DOHH2 (cell line): ENCODE measurements at regions not wholly inside any gene's neighbourhood (a gene's known extent, or its start where the extent isn't known, plus 50 kb on each side); places are given as distances from the start of the nearest gene placed in this dataset.

ENCODE experiments used
- H3F3A ChIP-seq: fragments of 200-600 bp; sonication (generic), shearing (Covaris generic); 2 replicates; pipeline ENCODE4 v1.6.0; 2016; ENCODE audit warnings: antibody characterized with exemption, mild to moderate bottlenecking; ENCODE audit not compliant: control insufficient read depth, insufficient read depth
- H3K27ac ChIP-seq: fragments of 200-600 bp; sonication (generic); 2 replicates; pipeline ENCODE4 v1.5.1; 2014; ENCODE audit warnings: low read depth, mild to moderate bottlenecking, low read length, moderate library complexity
- H3K27me3 ChIP-seq: fragments of 200-600 bp; sonication (generic); 2 replicates; pipeline ENCODE4 v1.6.1; 2014; ENCODE audit warnings: mild to moderate bottlenecking, low read length, mixed read lengths; ENCODE audit not compliant: control insufficient read depth
- H3K36me3 ChIP-seq: fragments of 200-600 bp; sonication (generic); 2 replicates; pipeline ENCODE4 v1.6.1; 2014; ENCODE audit warnings: mild to moderate bottlenecking, low read length, moderate library complexity, mixed read lengths; ENCODE audit not compliant: control insufficient read depth
- H3K4me1 ChIP-seq: fragments of 200-600 bp; sonication (generic); 2 replicates; pipeline ENCODE4 v1.6.1; 2014; ENCODE audit warnings: mild to moderate bottlenecking, low read length, mixed read lengths; ENCODE audit not compliant: control insufficient read depth
- H3K4me2 ChIP-seq: fragments of 200-600 bp; sonication (generic); 2 replicates; pipeline ENCODE4 v1.6.0; 2014; ENCODE audit warnings: mild to moderate bottlenecking, low read length, moderate library complexity
- H3K4me3 ChIP-seq: fragments of 200-600 bp; sonication (generic); 2 replicates; pipeline ENCODE4 v1.5.1; 2014; ENCODE audit warnings: mild to moderate bottlenecking, low read length, mixed read lengths
- H3K79me2 ChIP-seq: fragments of 200-600 bp; sonication (generic); 2 replicates; pipeline ENCODE4 v1.6.1; 2014; ENCODE audit warnings: mild to moderate bottlenecking, low read length, mixed read lengths; ENCODE audit not compliant: control insufficient read depth
- H3K9me2 ChIP-seq: fragments of 200-600 bp; sonication (generic); replicated peaks from 2 replicates; pipeline ENCODE4 v1.6.1; 2014; ENCODE audit warnings: mild to moderate bottlenecking, low read length, mixed read lengths; ENCODE audit not compliant: control insufficient read depth
- H3K9me3 ChIP-seq: fragments of 200-600 bp; sonication (generic); 2 replicates; pipeline ENCODE4 v1.6.1; 2014; ENCODE audit warnings: antibody characterized with exemption, low read length, mixed read lengths; ENCODE audit not compliant: control insufficient read depth, insufficient read depth
- H4K20me1 ChIP-seq: fragments of 200-600 bp; sonication (generic); 2 replicates; pipeline ENCODE4 v1.6.0; 2014; ENCODE audit warnings: low read depth, mild to moderate bottlenecking, antibody characterized with exemption, low read length, moderate library complexity; ENCODE audit not compliant: control insufficient read depth, insufficient read depth
- EZH2phosphoT487 ChIP-seq: fragments of 200-600 bp; sonication (generic); IDR thresholded peaks from 2 replicates; pipeline ENCODE4 v1.6.1; 2017; ENCODE audit warnings: borderline replicate concordance, mild to moderate bottlenecking, antibody characterized with exemption, low read length, moderate library complexity, mixed read lengths
- TF ChIP-seq, protein P1 (sequence below): fragments of 200-600 bp; sonication (generic); IDR thresholded peaks from one replicate; pipeline ENCODE4 v1.5.1; 2014; ENCODE audit warnings: antibody characterized with exemption, mild to moderate bottlenecking, low read depth, low read length; ENCODE audit not compliant: poor library complexity, severe bottlenecking

DNA sequence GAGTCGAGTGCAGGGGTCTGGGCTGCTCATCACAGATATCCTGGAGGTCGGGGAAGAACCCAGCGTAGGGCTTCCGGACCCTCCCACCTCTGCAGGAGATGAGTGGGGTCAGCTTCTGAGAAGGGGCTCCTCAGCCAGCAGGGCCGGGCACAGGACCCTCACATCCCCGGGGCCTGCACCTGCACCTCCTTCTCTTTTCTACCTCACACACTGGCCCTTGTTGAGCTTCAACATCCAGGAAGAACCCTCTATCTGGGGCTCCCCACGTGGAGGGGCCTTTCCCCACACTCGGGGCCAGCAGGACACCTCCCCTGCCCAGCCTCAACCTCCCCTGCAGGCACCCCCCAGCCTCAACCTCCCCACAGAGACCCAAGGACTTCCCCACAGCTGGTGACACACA is 299.4 kb downstream of the CTTN start:
- Histone ChIP-seq H3K9me3 (no peaks in the 10 kb centered on the region), H3K4me2 (no peak overlapping the region), H3K4me3 (no peak overlapping the region), H3K79me2 (no peaks in the 10 kb centered on the region), H3K27ac (no peak overlapping the region), H3F3A (no peaks in the 10 kb centered on the region), H3K9me2 (no peaks in the 10 kb centered on the region), H4K20me1 (no peaks in the 10 kb centered on the region), H3K4me1 (no peaks in the 10 kb centered on the region), H3K27me3 (no peaks in the 10 kb centered on the region), H3K36me3 (no peaks in the 10 kb centered on the region)
- no peak for TF ChIP-seq EZH2phosphoT487
- TF ChIP-seq, protein P1, sequence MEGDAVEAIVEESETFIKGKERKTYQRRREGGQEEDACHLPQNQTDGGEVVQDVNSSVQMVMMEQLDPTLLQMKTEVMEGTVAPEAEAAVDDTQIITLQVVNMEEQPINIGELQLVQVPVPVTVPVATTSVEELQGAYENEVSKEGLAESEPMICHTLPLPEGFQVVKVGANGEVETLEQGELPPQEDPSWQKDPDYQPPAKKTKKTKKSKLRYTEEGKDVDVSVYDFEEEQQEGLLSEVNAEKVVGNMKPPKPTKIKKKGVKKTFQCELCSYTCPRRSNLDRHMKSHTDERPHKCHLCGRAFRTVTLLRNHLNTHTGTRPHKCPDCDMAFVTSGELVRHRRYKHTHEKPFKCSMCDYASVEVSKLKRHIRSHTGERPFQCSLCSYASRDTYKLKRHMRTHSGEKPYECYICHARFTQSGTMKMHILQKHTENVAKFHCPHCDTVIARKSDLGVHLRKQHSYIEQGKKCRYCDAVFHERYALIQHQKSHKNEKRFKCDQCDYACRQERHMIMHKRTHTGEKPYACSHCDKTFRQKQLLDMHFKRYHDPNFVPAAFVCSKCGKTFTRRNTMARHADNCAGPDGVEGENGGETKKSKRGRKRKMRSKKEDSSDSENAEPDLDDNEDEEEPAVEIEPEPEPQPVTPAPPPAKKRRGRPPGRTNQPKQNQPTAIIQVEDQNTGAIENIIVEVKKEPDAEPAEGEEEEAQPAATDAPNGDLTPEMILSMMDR = no peak

DNA sequence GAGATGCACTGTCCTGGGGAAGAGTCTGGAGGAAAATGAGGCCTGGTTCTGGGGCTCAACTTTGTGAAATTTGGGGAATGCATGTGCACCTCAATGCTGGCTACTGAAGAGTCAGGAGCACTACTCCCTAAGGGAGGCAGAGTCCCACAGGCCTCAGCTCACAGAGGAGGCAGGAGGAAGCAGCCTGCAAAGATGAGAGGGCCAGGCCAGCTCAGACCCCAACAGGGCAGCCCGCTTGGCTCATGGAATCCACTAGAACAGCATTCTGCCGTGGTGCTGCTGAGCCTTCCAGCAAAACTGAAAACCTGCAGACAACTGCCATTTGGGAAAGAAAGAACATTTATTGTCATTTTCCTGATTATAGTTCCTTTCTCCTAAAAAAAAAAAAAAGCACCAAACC is 300.5 kb downstream of the CTTN start:
- no peaks in the 10 kb centered on the region for H3F3A ChIP-seq

DNA sequence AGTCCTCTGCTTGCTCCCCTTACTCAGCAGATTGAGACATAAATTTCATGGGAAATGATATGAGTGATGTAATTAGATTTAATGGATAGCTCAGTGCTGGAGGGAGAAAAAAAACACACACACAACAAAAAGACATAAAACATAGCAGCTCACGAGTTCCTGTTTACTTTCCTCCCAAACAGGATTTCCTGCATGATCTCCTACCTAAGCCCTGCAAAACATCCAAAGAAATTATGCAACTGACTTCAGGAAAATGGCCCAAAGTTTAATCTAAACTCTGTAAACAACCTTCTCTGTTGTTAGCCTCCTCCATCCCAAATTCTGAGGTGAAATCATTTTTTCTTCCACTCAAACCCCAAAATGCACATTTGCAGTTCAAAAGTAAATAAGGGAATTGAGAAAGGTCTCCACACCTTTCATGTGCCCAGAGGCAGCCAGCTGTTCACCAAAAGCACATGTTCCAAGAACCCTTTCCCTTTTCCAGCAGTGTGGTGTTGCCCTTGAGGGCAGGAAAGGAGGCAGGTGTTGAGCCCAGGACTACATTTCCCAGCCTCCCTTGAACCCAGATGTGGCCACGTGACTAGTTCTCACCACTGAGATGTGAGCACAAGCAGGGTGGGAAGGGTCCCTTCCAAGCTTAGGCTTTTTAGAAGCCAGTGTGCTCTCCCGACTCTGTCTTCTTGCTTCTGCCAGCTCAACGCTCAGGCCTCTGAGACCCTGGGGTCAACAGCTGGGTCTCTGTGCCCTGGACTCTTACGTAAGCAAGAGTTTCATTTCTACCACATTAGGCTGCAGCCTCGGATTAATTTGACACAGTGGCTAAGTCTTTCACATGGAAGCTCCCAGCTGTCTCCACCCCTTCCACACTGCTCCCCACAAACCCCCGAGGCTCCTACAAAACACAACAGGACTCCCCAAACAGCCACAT is 301.2 kb downstream of the CTTN start:
- no peaks in the 10 kb centered on the region for H3K27me3 ChIP-seq
- H3K27ac ChIP-seq = no peak overlapping the region
- H3K9me3 ChIP-seq = no peaks in the 10 kb centered on the region

More for the DNA sequence above, 300.5 kb downstream of the CTTN start:
- Histone ChIP-seq H4K20me1 (no peaks in the 10 kb centered on the region), H3K4me2 (no peak overlapping the region), H3K36me3 (no peaks in the 10 kb centered on the region), H3K79me2 (no peaks in the 10 kb centered on the region), H3K9me2 (no peaks in the 10 kb centered on the region), H3K4me1 (no peaks in the 10 kb centered on the region), H3K9me3 (no peaks in the 10 kb centered on the region), H3K4me3 (no peak overlapping the region), H3K27me3 (no peaks in the 10 kb centered on the region), H3K27ac (no peak overlapping the region)
- TF ChIP-seq, protein P1 = no peak
- no peak for TF ChIP-seq EZH2phosphoT487

More for the DNA sequence above, 301.2 kb downstream of the CTTN start:
- no peaks in the 10 kb centered on the region for H4K20me1 ChIP-seq
- no peak for TF ChIP-seq EZH2phosphoT487
- TF ChIP-seq, protein P1 = no peak
- no peaks in the 10 kb centered on the region for H3K36me3 ChIP-seq
- H3K4me1 ChIP-seq = no peaks in the 10 kb centered on the region
- H3K4me3 ChIP-seq = no peak overlapping the region
- H3K4me2 ChIP-seq = no peak overlapping the region
- no peaks in the 10 kb centered on the region for H3K79me2 ChIP-seq
- H3K9me2 ChIP-seq = no peaks in the 10 kb centered on the region
- no peaks in the 10 kb centered on the region for H3F3A ChIP-seq
